Epithelial cell of esophagus (primary cell): ENCODE measurements at regions not wholly inside any gene's neighbourhood (a gene's known extent, or its start where the extent isn't known, plus 50 kb on each side); places are given as distances from the start of the nearest gene placed in this dataset.
A peak's percentile ranks its signal among the peaks of the same experiment; 100 is the strongest.

Experiments used
- DNase-seq: peaks from one replicate; pipeline ENCODE4 v3.0.0; 2010; ENCODE audit warnings: low read depth
- H3K4me3 ChIP-seq: 2 replicates; pipeline ENCODE4 v1.5.1; 2011; ENCODE audit warnings: mild to moderate bottlenecking, low read length, control low read depth
- TF ChIP-seq, protein P1 (sequence below): IDR thresholded peaks from 2 replicates; pipeline ENCODE4 v1.5.1; 2011; ENCODE audit warnings: low read depth, mild to moderate bottlenecking, low read length, control low read depth, inconsistent platforms; ENCODE audit not compliant: insufficient read depth; ENCODE audit errors: missing control alignments

DNA sequence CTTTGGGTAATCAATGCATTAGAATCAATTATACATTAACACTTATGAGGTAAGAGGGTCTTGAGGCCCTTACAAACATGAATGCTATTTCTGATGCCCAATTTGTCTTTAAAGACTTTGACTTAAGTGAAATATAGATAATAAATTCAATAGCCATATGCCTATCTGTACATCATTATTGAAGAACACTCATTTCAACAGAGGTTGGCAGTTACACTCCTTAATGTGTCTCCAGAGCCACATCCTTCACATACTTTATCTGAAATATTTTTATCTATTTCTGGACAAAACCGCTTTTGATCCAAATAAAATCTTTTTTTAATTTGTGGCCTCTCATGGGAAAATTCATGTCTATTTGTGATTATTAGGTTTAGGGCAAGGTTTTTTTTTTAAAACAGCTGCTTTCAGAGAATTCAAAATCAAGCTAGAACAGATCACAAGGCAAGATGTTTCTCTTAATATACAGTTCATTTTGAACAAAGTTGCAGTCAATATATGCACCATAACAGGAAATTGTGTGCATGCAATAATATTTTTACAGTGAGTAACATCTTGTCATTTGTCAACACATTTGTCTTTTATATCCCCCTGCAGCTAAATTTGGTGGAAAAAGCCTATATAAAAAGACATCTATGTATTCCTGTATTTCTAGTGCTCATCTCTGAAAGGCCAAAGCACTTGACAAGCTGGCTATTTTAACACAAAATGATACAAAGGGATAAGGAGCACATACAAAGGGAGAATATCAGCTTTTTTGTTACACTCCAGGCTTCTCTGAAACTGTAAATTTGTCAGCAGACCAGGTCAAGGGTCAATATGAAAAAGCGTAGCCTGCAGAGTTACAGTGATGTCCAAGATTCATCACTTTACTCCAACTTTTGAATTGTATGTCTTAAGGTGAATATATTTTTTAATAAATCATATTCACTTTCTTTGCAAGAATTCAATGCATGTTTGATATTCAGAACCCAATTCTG is 146.2 kb upstream of the DPH6 start:
- no peak overlapping the region for H3K4me3 ChIP-seq
- TF ChIP-seq, protein P1, sequence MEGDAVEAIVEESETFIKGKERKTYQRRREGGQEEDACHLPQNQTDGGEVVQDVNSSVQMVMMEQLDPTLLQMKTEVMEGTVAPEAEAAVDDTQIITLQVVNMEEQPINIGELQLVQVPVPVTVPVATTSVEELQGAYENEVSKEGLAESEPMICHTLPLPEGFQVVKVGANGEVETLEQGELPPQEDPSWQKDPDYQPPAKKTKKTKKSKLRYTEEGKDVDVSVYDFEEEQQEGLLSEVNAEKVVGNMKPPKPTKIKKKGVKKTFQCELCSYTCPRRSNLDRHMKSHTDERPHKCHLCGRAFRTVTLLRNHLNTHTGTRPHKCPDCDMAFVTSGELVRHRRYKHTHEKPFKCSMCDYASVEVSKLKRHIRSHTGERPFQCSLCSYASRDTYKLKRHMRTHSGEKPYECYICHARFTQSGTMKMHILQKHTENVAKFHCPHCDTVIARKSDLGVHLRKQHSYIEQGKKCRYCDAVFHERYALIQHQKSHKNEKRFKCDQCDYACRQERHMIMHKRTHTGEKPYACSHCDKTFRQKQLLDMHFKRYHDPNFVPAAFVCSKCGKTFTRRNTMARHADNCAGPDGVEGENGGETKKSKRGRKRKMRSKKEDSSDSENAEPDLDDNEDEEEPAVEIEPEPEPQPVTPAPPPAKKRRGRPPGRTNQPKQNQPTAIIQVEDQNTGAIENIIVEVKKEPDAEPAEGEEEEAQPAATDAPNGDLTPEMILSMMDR, result no peak
- no peak for DNase-seq

DNA sequence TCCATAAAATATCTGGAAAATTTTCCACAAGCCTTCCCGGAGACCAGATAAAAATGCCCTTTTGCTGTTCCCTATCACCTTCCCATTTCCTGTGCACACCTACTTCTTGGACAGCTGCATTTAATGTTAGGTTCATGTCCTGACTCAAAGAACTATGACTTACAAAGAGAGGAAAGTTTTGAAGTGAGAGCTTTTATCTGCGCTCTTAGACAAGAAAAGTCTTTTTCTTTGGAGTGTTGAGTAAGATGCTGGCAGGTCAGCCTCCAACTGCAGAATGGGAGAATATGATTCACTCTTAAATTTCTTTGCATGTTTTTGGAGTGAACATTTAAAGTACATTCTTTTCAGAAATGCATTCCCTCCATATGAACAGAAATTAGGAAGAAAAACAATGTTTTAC is 147.3 kb upstream of the DPH6 start:
- H3K4me3 ChIP-seq, result no peak overlapping the region
- DNase-seq, result peak; percentile 14
- TF ChIP-seq, protein P1, result no peak

DNA sequence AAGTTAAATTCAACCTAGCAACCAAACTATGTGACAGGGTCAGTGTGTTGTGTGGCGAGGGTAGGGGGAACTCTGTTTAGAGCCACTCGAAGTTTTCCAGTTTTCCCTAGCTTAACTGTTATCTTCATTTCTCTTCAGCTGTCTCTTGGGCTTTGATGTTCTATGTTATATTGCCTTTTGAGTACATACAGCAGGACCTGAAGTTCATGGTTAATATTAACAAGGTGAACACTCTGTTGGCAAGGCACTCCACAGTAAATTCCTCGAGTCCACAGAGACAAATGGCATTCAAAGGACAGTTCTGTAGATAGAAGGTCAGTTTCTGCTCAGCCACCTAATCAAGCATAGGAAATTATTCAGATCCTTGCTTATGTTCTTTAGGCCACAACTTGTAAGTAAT is 147.9 kb upstream of the DPH6 start:
- TF ChIP-seq, protein P1, result no peak

DNA sequence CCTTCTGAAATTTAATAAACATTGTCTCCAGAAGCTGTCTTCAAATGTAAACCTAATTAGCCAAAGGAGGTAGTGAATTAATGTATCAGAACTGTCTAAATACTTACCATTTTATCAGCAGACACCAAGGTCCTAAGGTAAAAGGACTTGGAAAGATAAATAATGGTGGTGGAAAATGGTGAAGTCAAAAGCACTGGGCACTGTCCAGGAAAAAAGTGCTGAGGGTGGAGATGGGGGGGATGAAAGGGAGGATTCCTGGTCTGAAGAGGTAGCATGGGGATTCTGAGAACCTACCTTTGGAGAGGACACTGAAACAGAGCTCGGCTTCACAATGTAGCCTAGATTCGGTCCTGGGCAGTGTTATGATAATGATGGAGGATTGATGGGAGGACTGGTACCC is 149.0 kb upstream of the DPH6 start:
- H3K4me3 ChIP-seq, result no peak overlapping the region
- TF ChIP-seq, protein P1, result no peak
- DNase-seq, result no peak

More for the DNA sequence above, 147.9 kb upstream of the DPH6 start:
- DNase-seq, result no peak
- no peak overlapping the region for H3K4me3 ChIP-seq

DNA sequence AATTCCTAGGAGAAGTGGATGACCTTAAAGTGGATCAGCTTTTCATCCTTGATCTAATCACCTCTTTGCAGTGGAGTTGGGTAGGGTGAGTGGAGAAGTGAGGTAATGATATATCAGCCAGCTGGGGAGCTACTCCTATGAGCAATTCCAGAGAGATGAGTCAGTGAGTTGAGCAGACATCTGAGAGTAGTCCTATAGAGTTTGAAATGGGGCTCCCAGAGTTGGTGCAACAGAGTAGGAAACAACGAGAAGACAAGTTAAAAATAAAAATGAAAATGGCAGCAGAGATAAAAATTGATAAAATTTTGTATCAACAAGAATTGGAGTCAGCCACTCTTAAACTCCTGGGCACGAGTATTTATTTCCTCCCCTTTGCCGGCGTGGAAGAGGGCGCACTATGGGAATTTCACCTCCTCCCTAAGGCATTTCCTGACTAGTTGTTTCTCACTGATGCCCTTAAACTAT is 150.8 kb upstream of the DPH6 start:
- TF ChIP-seq, protein P1, result no peak
- DNase-seq, result peak; percentile 94
- no peak overlapping the region for H3K4me3 ChIP-seq

DNA sequence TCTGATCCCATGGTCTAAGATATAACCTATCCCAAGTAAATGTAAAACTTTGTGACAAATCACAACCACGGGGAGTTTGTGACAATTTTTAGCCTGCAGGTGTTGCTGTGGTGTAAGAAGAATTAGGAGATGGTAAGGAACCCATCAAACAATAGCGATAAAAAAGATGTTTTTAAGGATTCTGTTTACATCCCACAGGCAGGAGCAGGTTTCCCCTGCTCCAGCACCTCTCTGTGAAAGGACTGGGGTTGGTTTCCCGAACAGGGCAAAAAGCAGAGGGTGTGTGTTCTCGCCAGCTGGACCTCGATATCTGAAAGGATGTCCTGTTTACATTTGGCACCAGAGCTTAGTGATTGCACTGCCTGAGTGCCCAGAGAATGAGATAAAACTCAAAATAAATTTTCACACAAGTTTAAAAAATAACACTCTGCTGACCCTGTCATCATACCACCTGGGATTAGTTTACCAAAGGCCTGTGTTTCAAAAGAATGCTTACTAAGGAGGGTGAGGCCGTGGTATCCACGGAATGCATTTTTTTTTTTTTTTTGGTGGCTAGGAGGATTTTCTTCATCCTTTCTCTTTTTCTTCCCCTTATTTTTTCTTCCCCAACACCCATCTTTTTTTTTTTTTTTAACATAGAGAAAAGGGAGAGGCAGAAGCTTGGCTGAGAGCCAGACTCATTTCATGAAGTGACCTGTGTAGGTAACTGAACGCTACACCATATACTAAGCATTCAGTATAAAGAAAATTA is 151.8 kb upstream of the DPH6 start:
- peak; percentile 55 for DNase-seq
- no peak overlapping the region for H3K4me3 ChIP-seq
- TF ChIP-seq, protein P1, result peak; percentile 30
